ENCODE measurements at regions not wholly inside any gene's neighbourhood (a gene's known extent, or its start where the extent isn't known, plus 50 kb on each side); places are given as distances from the start of the nearest gene placed in this dataset.

DNA sequence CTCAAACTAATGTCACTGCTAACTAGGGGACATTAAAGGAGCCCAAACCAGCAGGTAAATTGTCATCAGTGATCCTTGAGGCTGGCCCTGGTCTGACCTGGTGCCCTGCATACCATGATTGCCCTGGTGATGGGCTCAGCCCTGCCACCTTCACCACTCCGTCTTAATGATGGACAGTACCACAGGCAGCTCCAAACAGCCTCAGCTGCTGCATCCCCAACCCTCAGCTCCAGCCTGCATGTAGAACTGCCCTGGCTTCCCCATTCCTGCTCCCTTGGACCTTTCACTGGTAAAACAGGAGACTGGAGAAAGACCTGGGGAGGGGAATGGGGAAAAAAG is 190.0 kb downstream of the GAS1 start:
- ChIA-PET POLR2A (ENCODE audit: low non-redundant PET) (no interaction called here), CTCF (no interaction called here)
- TF ChIP-seq, protein P1, sequence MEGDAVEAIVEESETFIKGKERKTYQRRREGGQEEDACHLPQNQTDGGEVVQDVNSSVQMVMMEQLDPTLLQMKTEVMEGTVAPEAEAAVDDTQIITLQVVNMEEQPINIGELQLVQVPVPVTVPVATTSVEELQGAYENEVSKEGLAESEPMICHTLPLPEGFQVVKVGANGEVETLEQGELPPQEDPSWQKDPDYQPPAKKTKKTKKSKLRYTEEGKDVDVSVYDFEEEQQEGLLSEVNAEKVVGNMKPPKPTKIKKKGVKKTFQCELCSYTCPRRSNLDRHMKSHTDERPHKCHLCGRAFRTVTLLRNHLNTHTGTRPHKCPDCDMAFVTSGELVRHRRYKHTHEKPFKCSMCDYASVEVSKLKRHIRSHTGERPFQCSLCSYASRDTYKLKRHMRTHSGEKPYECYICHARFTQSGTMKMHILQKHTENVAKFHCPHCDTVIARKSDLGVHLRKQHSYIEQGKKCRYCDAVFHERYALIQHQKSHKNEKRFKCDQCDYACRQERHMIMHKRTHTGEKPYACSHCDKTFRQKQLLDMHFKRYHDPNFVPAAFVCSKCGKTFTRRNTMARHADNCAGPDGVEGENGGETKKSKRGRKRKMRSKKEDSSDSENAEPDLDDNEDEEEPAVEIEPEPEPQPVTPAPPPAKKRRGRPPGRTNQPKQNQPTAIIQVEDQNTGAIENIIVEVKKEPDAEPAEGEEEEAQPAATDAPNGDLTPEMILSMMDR (conservative IDR thresholded peaks at IDR 0.05; ENCODE audit: low read depth) = no peak
- H3K27ac ChIP-seq = no peak overlapping the region
- DNase-seq (ENCODE audit: low spot score) = no peak

DNA sequence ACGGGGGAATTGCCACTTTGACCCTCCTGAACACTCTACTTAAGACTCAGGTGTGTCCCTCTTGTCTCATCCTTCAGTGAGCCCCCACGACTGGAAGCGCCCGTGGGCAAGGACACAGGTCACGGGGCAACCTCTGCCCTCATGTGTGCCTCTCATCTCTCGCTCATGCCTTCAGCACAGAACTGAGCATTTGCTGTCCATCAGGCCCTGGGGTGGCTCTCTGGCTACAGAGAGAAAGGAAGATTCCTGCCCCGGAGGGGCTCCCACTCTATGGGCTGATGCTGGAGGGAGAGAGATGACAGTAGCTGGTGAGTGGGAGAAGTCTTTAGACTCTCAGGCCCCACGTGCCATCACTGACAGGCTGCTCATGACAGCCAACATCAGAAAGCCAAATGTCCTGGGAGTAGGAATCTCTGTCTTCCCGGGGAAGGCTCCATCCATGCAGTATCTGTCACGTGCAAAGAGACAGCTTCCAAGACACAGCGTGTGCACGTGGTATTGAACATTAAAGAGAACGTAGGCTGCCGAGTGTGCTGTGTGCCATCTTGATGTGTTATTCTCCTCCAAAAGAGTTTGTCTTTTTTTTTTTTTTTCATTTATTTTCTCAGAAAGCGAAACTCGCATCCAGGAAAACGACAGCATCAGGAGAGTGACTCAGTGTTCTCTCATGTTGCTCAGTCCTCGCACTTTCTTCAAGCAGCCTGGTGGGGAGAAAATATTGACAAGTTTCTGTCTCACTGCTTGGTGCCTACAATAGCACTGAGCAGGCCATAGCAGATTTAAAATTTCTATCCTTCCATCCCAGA is 190.5 kb downstream of the GAS1 start:
- CTCF ChIA-PET = interaction anchor here (0.6 kb wide), 1 partner anchor 32 kb away, joined by 3 read pairs; no protein-coding TSS in a partner anchor
- no peak for DNase-seq (ENCODE audit: low spot score)
- POLR2A ChIA-PET (ENCODE audit: low non-redundant PET) = no interaction called here
- no peak overlapping the region for H3K27ac ChIP-seq
- TF ChIP-seq, protein P1 (conservative IDR thresholded peaks at IDR 0.05; ENCODE audit: low read depth) = no peak

DNA sequence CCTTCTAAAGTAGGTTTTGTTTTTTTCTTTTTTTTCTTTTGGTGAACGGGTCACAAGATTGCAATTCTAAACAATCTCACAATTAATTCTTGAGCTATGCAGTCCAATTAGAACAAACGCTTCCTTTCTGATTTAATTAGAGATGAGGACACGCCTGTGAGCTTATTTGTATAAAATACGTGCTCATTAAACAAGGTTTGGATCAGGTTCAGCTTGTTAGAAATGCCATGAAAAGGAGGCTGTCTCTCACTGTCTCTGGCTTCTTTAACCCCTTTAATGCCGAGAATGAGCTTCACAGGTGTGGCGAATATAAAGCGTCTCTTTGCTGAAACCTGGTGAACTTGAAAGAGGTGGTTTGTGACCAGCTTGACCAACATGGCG is 191.8 kb downstream of the GAS1 start:
- no peak for DNase-seq (ENCODE audit: low spot score)
- CTCF ChIA-PET = no interaction called here
- POLR2A ChIA-PET (ENCODE audit: low non-redundant PET) = no interaction called here
- H3K27ac ChIP-seq = no peak overlapping the region
- TF ChIP-seq, protein P1 (conservative IDR thresholded peaks at IDR 0.05; ENCODE audit: low read depth) = no peak

DNA sequence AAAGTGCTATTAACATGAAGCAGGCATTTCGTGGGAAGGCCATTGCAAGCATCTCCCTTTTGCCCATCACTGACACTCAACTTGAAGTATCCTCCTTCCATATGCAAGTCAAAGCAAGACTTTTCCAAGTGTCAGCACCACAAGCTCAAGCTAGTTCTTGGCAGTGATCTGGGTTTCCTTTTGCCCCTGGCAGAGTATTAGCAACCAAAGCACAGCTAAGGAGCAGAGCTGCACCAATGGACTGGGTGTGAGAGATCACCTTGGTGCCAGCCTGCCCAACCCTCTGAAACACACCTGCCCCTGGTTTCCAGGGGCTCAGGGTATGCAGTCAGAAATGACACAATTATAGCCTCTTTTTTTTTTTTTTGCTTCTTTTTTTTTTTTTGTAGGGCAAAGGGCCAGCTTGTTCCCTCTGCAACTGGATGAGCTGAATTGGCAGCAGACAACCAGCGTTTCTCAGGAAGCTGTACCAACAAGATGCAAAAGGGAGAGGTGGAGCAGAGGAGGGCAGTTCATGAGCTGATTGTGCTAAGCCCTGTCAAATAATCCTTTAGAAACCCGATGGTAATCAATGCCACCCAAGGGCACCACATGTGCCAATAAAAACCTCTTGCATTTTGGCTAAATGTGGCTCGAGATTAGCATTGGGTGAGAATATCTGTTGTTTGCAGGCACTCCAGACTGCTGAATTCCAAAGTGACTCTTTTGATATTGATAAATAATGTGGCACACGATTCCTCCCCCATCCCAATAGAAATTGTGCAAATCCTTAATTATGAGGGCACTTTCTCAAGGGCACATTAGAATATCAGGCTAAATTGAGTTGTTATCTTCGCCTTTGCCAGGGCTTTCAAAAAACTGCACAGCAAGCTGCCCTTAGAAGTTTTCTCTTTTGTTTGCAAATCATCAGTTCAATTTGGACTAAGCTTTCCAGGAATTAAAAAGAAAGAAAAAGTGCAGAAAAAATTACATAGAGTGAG is 192.4 kb downstream of the GAS1 start:
- CTCF ChIA-PET = interaction anchor here (0.6 kb wide), 1 partner anchor 9 kb away, joined by 3 read pairs; no protein-coding TSS in a partner anchor
- peak overlapping the region; percentile 56 for H3K27ac ChIP-seq
- TF ChIP-seq, protein P1 (conservative IDR thresholded peaks at IDR 0.05; ENCODE audit: low read depth) = no peak
- POLR2A ChIA-PET (ENCODE audit: low non-redundant PET) = no interaction called here
- DNase-seq (ENCODE audit: low spot score) = no peak

DNA sequence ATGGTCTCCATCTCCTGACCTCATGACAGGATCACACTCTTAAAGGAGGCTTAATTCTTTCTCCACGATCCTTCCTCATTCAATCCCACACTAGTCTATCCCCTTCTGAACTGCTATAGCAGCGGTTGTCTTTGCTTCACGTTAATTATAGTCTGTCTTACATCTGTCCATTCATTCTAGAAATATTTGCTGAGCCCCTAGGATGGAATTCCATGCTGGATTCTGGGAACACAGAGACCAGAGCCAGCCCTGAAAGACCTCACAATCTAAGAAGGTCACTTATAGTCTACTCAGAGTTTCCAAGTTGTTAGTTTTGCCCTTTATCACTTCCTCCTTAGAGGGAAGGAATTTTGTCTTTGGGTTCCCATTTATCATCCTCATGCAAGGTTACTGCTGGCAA is 193.5 kb downstream of the GAS1 start:
- TF ChIP-seq, protein P1 (conservative IDR thresholded peaks at IDR 0.05; ENCODE audit: low read depth) = no peak
- no peak overlapping the region for H3K27ac ChIP-seq
- POLR2A ChIA-PET (ENCODE audit: low non-redundant PET) = no interaction called here
- CTCF ChIA-PET = no interaction called here
- DNase-seq (ENCODE audit: low spot score) = no peak

DNA sequence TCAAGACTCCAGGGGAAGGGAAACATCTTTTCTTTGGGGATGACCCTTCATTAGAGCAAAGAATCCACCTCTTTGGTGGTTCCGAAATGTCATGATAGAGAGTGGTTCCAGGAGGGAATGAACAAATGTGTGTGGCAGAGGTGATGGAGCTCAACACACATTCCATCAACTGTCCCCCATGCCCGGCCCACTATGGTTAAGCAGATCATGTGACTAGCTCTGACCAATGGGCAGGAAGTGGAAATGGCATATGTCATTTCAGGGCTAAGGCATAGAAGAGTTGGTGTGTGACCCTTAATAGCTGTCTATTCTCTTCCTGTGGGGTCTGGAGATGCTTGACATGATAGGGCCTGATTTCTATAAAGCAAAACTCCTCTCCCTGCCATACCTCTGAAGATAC is 194.6 kb downstream of the GAS1 start:
- ChIA-PET POLR2A (ENCODE audit: low non-redundant PET) (no interaction called here), CTCF (interaction anchor here (0.6 to 0.7 kb wide), 2 partner anchors 104 to 245 kb away, joined by 3 read pairs; no protein-coding TSS in a partner anchor)
- TF ChIP-seq, protein P1 (conservative IDR thresholded peaks at IDR 0.05; ENCODE audit: low read depth) = no peak
- no peak overlapping the region for H3K27ac ChIP-seq
- no peak for DNase-seq (ENCODE audit: low spot score)

Measured in RWPE1 (cell line).